ENCODE measurements at regions not wholly inside any gene's neighbourhood (a gene's known extent, or its start where the extent isn't known, plus 50 kb on each side); places are given as distances from the start of the nearest gene placed in this dataset.

DNA sequence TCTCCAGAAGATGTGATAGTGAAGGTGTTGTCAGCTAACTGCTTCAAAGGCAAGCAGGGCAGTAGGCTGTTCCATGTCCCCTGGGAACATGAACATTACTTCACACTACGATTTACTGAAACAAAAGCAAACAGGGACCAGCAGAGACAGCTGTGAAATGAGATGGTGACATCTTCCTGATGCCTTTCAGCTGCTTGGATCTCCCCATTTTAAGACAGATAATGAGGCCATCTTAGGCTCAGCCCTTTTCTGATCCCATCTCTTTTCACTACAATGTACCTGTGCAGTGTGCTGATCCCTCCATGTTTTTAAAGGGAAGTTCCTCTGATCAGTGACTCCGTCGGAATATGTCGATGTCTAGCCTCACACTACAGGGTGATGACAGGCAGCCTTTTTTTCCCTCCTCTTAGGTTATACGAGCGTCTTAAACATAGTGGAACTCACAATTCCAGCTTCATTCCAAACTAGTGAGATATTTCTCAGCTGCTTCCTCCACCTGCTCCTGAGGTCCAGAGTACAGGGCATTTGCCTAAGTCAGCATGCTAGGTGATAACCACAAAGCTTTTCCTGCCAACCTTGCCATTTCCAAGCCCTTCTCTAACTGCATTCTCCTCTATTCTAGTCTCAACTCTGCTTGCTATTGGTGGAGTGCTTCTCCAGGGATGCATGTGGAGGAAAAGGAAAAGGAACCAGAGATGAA, 87.6 kb upstream of the EGLN3 start (continued):
- TF ChIP-seq ZNF468 (CRISPR knock-in tag; IDR thresholded peaks at IDR 0.05) (no peak), ZSCAN30 (CRISPR knock-in tag; IDR thresholded peaks at IDR 0.05) (no peak), PCBP1 (IDR thresholded peaks at IDR 0.05; ENCODE audit: borderline replicate concordance, low read depth, low read length) (no peak), FOXJ3 (CRISPR knock-in tag; IDR thresholded peaks at IDR 0.05; ENCODE audit: borderline replicate concordance) (no peak), ZNF720 (CRISPR knock-in tag; IDR thresholded peaks at IDR 0.05) (no peak), ZNF431 (CRISPR knock-in tag; IDR thresholded peaks at IDR 0.05; ENCODE audit: borderline replicate concordance, low read depth) (no peak), HHEX (CRISPR knock-in tag; IDR thresholded peaks at IDR 0.05) (0 out of 2 replicates have a peak, but pooled peaks have one; percentile 10), ZBTB42 (CRISPR knock-in tag; IDR thresholded peaks at IDR 0.05) (no peak; the same call in 1 of the 2 replicates), KAT8 (CRISPR knock-in tag; IDR thresholded peaks at IDR 0.05) (peak; percentile 59; the same call in 1 of the 2 replicates), ZNF33B (CRISPR knock-in tag; IDR thresholded peaks at IDR 0.05) (no peak)
- TF ChIP-seq, protein P1, sequence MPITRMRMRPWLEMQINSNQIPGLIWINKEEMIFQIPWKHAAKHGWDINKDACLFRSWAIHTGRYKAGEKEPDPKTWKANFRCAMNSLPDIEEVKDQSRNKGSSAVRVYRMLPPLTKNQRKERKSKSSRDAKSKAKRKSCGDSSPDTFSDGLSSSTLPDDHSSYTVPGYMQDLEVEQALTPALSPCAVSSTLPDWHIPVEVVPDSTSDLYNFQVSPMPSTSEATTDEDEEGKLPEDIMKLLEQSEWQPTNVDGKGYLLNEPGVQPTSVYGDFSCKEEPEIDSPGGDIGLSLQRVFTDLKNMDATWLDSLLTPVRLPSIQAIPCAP (CRISPR knock-in tag; IDR thresholded peaks at IDR 0.05; ENCODE audit: low read depth) = no peak; the same call in 1 of the 2 replicates
- TF ChIP-seq, protein P2, sequence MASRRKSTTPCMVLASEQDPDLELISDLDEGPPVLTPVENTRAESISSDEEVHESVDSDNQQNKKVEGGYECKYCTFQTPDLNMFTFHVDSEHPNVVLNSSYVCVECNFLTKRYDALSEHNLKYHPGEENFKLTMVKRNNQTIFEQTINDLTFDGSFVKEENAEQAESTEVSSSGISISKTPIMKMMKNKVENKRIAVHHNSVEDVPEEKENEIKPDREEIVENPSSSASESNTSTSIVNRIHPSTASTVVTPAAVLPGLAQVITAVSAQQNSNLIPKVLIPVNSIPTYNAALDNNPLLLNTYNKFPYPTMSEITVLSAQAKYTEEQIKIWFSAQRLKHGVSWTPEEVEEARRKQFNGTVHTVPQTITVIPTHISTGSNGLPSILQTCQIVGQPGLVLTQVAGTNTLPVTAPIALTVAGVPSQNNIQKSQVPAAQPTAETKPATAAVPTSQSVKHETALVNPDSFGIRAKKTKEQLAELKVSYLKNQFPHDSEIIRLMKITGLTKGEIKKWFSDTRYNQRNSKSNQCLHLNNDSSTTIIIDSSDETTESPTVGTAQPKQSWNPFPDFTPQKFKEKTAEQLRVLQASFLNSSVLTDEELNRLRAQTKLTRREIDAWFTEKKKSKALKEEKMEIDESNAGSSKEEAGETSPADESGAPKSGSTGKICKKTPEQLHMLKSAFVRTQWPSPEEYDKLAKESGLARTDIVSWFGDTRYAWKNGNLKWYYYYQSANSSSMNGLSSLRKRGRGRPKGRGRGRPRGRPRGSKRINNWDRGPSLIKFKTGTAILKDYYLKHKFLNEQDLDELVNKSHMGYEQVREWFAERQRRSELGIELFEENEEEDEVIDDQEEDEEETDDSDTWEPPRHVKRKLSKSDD (CRISPR knock-in tag; IDR thresholded peaks at IDR 0.05; ENCODE audit: low read depth) = no peak
- TF ChIP-seq, protein P3, sequence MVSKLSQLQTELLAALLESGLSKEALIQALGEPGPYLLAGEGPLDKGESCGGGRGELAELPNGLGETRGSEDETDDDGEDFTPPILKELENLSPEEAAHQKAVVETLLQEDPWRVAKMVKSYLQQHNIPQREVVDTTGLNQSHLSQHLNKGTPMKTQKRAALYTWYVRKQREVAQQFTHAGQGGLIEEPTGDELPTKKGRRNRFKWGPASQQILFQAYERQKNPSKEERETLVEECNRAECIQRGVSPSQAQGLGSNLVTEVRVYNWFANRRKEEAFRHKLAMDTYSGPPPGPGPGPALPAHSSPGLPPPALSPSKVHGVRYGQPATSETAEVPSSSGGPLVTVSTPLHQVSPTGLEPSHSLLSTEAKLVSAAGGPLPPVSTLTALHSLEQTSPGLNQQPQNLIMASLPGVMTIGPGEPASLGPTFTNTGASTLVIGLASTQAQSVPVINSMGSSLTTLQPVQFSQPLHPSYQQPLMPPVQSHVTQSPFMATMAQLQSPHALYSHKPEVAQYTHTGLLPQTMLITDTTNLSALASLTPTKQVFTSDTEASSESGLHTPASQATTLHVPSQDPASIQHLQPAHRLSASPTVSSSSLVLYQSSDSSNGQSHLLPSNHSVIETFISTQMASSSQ (IDR thresholded peaks at IDR 0.05; ENCODE audit: low read depth) = no peak; the same call in 1 of the 2 replicates
- TF ChIP-seq, protein P3 (CRISPR knock-in tag; IDR thresholded peaks at IDR 0.05; ENCODE audit: borderline replicate concordance) = no peak
- TF ChIP-seq, protein P4, sequence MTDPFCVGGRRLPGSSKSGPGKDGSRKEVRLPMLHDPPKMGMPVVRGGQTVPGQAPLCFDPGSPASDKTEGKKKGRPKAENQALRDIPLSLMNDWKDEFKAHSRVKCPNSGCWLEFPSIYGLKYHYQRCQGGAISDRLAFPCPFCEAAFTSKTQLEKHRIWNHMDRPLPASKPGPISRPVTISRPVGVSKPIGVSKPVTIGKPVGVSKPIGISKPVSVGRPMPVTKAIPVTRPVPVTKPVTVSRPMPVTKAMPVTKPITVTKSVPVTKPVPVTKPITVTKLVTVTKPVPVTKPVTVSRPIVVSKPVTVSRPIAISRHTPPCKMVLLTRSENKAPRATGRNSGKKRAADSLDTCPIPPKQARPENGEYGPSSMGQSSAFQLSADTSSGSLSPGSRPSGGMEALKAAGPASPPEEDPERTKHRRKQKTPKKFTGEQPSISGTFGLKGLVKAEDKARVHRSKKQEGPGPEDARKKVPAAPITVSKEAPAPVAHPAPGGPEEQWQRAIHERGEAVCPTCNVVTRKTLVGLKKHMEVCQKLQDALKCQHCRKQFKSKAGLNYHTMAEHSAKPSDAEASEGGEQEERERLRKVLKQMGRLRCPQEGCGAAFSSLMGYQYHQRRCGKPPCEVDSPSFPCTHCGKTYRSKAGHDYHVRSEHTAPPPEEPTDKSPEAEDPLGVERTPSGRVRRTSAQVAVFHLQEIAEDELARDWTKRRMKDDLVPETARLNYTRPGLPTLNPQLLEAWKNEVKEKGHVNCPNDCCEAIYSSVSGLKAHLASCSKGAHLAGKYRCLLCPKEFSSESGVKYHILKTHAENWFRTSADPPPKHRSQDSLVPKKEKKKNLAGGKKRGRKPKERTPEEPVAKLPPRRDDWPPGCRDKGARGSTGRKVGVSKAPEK (CRISPR knock-in tag; IDR thresholded peaks at IDR 0.05; ENCODE audit: borderline replicate concordance) = no peak
- TF ChIP-seq, protein P5, sequence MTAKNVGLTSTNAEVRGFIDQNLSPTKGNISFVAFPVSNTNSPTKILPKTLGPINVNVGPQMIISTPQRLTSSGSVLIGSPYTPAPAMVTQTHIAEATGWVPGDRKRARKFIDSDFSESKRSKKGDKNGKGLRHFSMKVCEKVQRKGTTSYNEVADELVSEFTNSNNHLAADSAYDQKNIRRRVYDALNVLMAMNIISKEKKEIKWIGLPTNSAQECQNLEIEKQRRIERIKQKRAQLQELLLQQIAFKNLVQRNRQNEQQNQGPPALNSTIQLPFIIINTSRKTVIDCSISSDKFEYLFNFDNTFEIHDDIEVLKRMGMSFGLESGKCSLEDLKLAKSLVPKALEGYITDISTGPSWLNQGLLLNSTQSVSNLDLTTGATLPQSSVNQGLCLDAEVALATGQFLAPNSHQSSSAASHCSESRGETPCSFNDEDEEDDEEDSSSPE (CRISPR knock-in tag; IDR thresholded peaks at IDR 0.05) = peak; percentile 56

Data from HepG2 (cell line).